SK-N-SH treated with all-trans-retinoic acid at 6 μM for 48 hours (cell line): ENCODE measurements at regions not wholly inside any gene's neighbourhood (a gene's known extent, or its start where the extent isn't known, plus 50 kb on each side); places are given as distances from the start of the nearest gene placed in this dataset.

ENCODE experiments used
- ATAC-seq: fragments of 200-7000 bp; cut with Tn5 transposase; 3 replicates; pipeline ENCODE4 v1.9.1; 2020; ENCODE audit warnings: mild to moderate bottlenecking, moderate library complexity
- ARNTL ChIP-seq: fragments of 450-650 bp; formaldehyde crosslinking; IDR thresholded peaks from 2 replicates; pipeline ENCODE4 v1.5.0; 2020; ENCODE audit warnings: low read depth, mild to moderate bottlenecking, moderate library complexity, borderline replicate concordance
- BACH2 ChIP-seq: fragments of 250-450 bp; sonication (Bioruptor Pico); IDR thresholded peaks from 2 replicates; pipeline ENCODE4 v1.9.0; 2021; ENCODE audit warnings: mild to moderate bottlenecking, borderline replicate concordance
- CSDC2 ChIP-seq: fragments of 250-450 bp; sonication (Bioruptor Pico); IDR thresholded peaks from 2 replicates; pipeline ENCODE4 v1.5.0; 2020; ENCODE audit warnings: mild to moderate bottlenecking, moderate library complexity
- ESRRG ChIP-seq: fragments of 250-450 bp; sonication (Bioruptor Pico); IDR thresholded peaks from 2 replicates; pipeline ENCODE4 v1.6.1; 2021; ENCODE audit warnings: mild to moderate bottlenecking
- GLIS3 ChIP-seq: fragments of 250-450 bp; sonication (Bioruptor Pico); IDR thresholded peaks from 2 replicates; pipeline ENCODE4 v1.5.0; 2020; ENCODE audit warnings: mild to moderate bottlenecking, moderate library complexity
- ISL1 ChIP-seq: fragments of 250-450 bp; sonication (Bioruptor Pico); IDR thresholded peaks from 2 replicates; pipeline ENCODE4 v2.1.2; 2022; ENCODE audit warnings: mild to moderate bottlenecking, moderate library complexity
- OSR1 ChIP-seq: fragments of 250-450 bp; sonication (Bioruptor Pico); IDR thresholded peaks from 2 replicates; pipeline ENCODE4 v1.8.0; 2022; ENCODE audit warnings: moderate library complexity, mild to moderate bottlenecking, inconsistent platforms
- PPARA ChIP-seq: fragments of 250-450 bp; sonication (Bioruptor Pico); IDR thresholded peaks from 2 replicates; pipeline ENCODE4 v1.5.0; 2020; ENCODE audit warnings: mild to moderate bottlenecking, borderline replicate concordance
- TCF4 ChIP-seq: fragments of 250-450 bp; sonication (Bioruptor Pico); IDR thresholded peaks from 2 replicates; pipeline ENCODE4 v1.8.0; 2021; ENCODE audit warnings: mild to moderate bottlenecking, moderate library complexity, borderline replicate concordance
- ZC3H10 ChIP-seq: fragments of 250-450 bp; sonication (Bioruptor Pico); IDR thresholded peaks from 2 replicates; pipeline ENCODE4 v1.5.1; 2021; ENCODE audit warnings: mild to moderate bottlenecking, moderate library complexity
- ZFP3 ChIP-seq: fragments of 250-450 bp; sonication (Bioruptor Pico); IDR thresholded peaks from 2 replicates; pipeline ENCODE4 v1.5.0; 2020; ENCODE audit warnings: mild to moderate bottlenecking, moderate library complexity
- ZFP30 ChIP-seq: fragments of 450-650 bp; formaldehyde crosslinking; IDR thresholded peaks from 2 replicates; pipeline ENCODE4 v1.5.0; 2022; ENCODE audit warnings: mild to moderate bottlenecking, moderate library complexity
- ZNF70 ChIP-seq: fragments of 450-650 bp; formaldehyde crosslinking; IDR thresholded peaks from 2 replicates; pipeline ENCODE4 v1.5.0; 2020; ENCODE audit warnings: mild to moderate bottlenecking, moderate library complexity
- TF ChIP-seq, protein P1 (sequence below): fragments of 250-450 bp; sonication (Bioruptor Pico); IDR thresholded peaks from 2 replicates; pipeline ENCODE4 v1.8.0; 2021; ENCODE audit warnings: low read depth, mild to moderate bottlenecking, moderate library complexity, borderline replicate concordance
- TF ChIP-seq, protein P2 (sequence below): fragments of 250-450 bp; sonication (Bioruptor Pico); IDR thresholded peaks from 2 replicates; pipeline ENCODE4 v1.8.0; 2020; ENCODE audit warnings: mild to moderate bottlenecking, moderate library complexity, borderline replicate concordance
- TF ChIP-seq, protein P3 (sequence below): fragments of 250-450 bp; sonication (Bioruptor Pico); IDR thresholded peaks from 2 replicates; pipeline ENCODE4 v1.5.1; 2020; ENCODE audit warnings: low read depth, mild to moderate bottlenecking, moderate library complexity
- TF ChIP-seq, protein P4 (sequence below): fragments of 250-450 bp; sonication (Bioruptor Pico); IDR thresholded peaks from 2 replicates; pipeline ENCODE4 v1.5.0; 2020; ENCODE audit warnings: mild to moderate bottlenecking, moderate library complexity
- TF ChIP-seq, protein P5 (sequence below): fragments of 250-450 bp; sonication (Bioruptor Pico); IDR thresholded peaks from 2 replicates; pipeline ENCODE4 v1.5.1; 2021; ENCODE audit warnings: mild to moderate bottlenecking, moderate library complexity

DNA sequence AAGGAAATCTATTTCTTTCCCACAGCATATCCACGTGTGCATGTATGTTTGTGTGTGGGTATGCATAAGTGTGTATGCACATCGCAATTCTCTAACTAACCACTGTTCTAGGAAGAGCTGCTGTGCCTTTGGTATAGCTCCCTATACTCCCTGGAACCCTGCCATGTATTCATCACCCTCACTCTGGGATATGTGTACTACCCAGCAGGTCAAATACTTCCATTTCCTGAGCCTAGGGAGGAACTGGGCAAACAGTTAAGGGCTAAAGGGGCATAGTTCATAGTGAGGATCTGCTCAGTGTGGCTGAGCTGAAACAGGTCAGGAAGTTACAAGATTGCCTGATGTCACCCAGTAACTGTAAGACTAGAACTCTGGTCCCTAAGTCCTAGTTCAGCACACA, 260.4 kb downstream of the RPLP1 start:
- no peak for ATAC-seq
- TF ChIP-seq OSR1 (no peak), BACH2 (CRISPR knock-in tag) (no peak), ZNF70 (CRISPR knock-in tag) (no peak), ISL1 (CRISPR knock-in tag) (no peak)
- TF ChIP-seq, protein P1, sequence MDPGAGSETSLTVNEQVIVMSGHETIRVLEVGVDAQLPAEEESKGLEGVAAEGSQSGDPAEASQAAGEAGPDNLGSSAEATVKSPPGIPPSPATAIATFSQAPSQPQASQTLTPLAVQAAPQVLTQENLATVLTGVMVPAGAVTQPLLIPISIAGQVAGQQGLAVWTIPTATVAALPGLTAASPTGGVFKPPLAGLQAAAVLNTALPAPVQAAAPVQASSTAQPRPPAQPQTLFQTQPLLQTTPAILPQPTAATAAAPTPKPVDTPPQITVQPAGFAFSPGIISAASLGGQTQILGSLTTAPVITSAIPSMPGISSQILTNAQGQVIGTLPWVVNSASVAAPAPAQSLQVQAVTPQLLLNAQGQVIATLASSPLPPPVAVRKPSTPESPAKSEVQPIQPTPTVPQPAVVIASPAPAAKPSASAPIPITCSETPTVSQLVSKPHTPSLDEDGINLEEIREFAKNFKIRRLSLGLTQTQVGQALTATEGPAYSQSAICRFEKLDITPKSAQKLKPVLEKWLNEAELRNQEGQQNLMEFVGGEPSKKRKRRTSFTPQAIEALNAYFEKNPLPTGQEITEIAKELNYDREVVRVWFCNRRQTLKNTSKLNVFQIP (CRISPR knock-in tag) = no peak
- TF ChIP-seq, protein P2, sequence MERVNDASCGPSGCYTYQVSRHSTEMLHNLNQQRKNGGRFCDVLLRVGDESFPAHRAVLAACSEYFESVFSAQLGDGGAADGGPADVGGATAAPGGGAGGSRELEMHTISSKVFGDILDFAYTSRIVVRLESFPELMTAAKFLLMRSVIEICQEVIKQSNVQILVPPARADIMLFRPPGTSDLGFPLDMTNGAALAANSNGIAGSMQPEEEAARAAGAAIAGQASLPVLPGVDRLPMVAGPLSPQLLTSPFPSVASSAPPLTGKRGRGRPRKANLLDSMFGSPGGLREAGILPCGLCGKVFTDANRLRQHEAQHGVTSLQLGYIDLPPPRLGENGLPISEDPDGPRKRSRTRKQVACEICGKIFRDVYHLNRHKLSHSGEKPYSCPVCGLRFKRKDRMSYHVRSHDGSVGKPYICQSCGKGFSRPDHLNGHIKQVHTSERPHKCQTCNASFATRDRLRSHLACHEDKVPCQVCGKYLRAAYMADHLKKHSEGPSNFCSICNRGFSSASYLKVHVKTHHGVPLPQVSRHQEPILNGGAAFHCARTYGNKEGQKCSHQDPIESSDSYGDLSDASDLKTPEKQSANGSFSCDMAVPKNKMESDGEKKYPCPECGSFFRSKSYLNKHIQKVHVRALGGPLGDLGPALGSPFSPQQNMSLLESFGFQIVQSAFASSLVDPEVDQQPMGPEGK (CRISPR knock-in tag) = no peak
- TF ChIP-seq, protein P3, sequence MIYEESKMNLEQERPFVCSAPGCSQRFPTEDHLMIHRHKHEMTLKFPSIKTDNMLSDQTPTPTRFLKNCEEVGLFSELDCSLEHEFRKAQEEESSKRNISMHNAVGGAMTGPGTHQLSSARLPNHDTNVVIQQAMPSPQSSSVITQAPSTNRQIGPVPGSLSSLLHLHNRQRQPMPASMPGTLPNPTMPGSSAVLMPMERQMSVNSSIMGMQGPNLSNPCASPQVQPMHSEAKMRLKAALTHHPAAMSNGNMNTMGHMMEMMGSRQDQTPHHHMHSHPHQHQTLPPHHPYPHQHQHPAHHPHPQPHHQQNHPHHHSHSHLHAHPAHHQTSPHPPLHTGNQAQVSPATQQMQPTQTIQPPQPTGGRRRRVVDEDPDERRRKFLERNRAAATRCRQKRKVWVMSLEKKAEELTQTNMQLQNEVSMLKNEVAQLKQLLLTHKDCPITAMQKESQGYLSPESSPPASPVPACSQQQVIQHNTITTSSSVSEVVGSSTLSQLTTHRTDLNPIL (CRISPR knock-in tag) = no peak
- TF ChIP-seq, all 23 proteins: peak for 0

DNA sequence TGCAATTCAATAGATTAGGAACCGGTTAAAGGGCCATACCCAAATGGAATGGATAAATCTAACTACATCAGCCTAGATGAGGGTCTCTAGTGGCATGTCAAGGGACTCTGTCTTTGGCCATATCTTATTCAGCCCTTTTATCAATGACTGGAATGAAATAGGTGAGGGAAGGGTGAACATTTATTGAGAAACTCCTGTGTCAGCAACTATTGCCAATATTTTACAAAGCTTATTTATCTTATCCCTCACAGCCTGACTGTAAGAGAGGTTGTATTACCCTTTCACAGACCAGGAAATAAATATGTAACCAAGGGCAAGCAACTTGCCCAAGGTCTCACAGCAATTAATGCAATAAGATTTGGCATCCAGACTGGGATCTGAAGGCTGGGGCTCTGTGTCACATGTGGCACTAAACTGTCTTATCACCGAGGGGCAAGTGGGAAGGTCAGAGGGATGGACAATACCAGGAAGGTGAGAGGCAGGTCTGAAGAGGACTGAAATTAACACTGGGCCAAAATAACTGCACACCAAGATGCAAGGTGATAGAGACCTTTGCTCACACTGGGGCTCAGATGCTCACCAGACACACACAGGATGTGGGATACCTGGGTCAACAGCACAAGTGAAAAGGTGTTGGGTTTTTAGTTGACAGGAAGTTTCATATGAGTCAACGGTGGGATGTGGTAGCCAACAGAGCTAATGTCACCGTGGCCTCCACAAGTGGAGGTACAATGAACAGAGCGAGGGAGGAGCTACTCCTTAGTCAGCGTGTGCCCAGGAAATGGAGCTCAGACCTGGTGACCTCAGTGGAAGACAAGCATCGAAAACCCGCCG, 261.3 kb downstream of the RPLP1 start:
- no peak for TF ChIP-seq ESRRG (CRISPR knock-in tag)
- TF ChIP-seq BACH2 (CRISPR knock-in tag) = no peak
- TF ChIP-seq CSDC2 (CRISPR knock-in tag) = no peak
- TF ChIP-seq, protein P2 (CRISPR knock-in tag) = no peak
- no peak for ATAC-seq

DNA sequence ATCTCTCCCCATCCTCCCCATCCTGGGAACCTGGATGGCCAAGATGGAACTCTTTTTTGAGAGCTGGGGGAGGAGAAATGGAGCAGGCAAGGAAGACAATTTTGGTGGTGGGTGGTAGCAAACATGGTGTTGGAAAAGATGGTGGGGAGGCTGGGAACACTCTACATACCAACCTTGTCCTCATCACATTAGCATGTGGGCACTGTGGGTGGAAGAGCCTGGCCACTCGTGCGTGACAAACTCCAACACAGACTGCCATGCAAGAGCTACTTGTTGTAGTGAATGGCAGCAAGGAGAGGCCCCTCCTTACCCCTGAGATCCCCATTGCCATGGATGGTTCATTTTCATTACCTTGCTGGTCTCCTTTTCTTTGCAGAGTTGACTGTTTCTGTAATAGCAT, 262.6 kb downstream of the RPLP1 start:
- TF ChIP-seq ARNTL (CRISPR knock-in tag) (no peak), BACH2 (CRISPR knock-in tag) (no peak), PPARA (no peak), TCF4 (CRISPR knock-in tag) (no peak), ZFP3 (CRISPR knock-in tag) (no peak), ZFP30 (CRISPR knock-in tag) (no peak), ZNF70 (CRISPR knock-in tag) (no peak), ZC3H10 (no peak), GLIS3 (CRISPR knock-in tag) (no peak), CSDC2 (CRISPR knock-in tag) (no peak)
- TF ChIP-seq, protein P3 (CRISPR knock-in tag) = no peak
- TF ChIP-seq, protein P1 (CRISPR knock-in tag) = no peak
- TF ChIP-seq, protein P4, sequence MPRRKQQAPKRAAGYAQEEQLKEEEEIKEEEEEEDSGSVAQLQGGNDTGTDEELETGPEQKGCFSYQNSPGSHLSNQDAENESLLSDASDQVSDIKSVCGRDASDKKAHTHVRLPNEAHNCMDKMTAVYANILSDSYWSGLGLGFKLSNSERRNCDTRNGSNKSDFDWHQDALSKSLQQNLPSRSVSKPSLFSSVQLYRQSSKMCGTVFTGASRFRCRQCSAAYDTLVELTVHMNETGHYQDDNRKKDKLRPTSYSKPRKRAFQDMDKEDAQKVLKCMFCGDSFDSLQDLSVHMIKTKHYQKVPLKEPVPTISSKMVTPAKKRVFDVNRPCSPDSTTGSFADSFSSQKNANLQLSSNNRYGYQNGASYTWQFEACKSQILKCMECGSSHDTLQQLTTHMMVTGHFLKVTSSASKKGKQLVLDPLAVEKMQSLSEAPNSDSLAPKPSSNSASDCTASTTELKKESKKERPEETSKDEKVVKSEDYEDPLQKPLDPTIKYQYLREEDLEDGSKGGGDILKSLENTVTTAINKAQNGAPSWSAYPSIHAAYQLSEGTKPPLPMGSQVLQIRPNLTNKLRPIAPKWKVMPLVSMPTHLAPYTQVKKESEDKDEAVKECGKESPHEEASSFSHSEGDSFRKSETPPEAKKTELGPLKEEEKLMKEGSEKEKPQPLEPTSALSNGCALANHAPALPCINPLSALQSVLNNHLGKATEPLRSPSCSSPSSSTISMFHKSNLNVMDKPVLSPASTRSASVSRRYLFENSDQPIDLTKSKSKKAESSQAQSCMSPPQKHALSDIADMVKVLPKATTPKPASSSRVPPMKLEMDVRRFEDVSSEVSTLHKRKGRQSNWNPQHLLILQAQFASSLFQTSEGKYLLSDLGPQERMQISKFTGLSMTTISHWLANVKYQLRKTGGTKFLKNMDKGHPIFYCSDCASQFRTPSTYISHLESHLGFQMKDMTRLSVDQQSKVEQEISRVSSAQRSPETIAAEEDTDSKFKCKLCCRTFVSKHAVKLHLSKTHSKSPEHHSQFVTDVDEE (CRISPR knock-in tag) = no peak
- TF ChIP-seq, protein P5, sequence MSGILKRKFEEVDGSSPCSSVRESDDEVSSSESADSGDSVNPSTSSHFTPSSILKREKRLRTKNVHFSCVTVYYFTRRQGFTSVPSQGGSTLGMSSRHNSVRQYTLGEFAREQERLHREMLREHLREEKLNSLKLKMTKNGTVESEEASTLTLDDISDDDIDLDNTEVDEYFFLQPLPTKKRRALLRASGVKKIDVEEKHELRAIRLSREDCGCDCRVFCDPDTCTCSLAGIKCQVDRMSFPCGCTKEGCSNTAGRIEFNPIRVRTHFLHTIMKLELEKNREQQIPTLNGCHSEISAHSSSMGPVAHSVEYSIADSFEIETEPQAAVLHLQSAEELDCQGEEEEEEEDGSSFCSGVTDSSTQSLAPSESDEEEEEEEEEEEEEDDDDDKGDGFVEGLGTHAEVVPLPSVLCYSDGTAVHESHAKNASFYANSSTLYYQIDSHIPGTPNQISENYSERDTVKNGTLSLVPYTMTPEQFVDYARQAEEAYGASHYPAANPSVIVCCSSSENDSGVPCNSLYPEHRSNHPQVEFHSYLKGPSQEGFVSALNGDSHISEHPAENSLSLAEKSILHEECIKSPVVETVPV (CRISPR knock-in tag) = no peak
- no peak for ATAC-seq
